ENCODE measurements at regions not wholly inside any gene's neighbourhood (a gene's known extent, or its start where the extent isn't known, plus 50 kb on each side); places are given as distances from the start of the nearest gene placed in this dataset.

DNA sequence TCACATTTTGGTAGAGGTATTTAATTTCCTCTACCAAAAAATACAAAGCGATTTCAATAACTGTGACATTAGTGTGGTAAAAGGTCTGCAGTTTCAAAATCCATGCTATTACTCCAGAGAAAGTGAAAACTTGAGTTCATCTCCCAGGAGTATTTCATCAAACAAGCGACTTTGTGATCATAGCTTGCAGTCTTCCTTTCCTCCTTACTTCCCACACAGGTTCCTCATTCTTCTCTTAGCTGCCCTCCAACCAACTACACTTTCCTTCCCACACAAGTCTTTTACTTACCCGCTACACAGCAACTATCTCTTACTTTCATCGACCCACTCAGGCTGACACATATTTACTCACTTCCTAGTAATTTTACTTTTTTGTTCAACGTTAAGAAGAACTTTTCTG is 413.4 kb upstream of the USP15 start:
- TF ChIP-seq, protein P1, sequence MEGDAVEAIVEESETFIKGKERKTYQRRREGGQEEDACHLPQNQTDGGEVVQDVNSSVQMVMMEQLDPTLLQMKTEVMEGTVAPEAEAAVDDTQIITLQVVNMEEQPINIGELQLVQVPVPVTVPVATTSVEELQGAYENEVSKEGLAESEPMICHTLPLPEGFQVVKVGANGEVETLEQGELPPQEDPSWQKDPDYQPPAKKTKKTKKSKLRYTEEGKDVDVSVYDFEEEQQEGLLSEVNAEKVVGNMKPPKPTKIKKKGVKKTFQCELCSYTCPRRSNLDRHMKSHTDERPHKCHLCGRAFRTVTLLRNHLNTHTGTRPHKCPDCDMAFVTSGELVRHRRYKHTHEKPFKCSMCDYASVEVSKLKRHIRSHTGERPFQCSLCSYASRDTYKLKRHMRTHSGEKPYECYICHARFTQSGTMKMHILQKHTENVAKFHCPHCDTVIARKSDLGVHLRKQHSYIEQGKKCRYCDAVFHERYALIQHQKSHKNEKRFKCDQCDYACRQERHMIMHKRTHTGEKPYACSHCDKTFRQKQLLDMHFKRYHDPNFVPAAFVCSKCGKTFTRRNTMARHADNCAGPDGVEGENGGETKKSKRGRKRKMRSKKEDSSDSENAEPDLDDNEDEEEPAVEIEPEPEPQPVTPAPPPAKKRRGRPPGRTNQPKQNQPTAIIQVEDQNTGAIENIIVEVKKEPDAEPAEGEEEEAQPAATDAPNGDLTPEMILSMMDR (conservative IDR thresholded peaks at IDR 0.05; ENCODE audit: low read length), result no peak
- TF ChIP-seq EZH2phosphoT487 (IDR thresholded peaks at IDR 0.05; ENCODE audit: borderline replicate concordance, low read depth, low read length), result no peak

All from OCI-LY7 (cell line).